Neuron (in vitro differentiated cells): ENCODE measurements at regions not wholly inside any gene's neighbourhood (a gene's known extent, or its start where the extent isn't known, plus 50 kb on each side); places are given as distances from the start of the nearest gene placed in this dataset.
"Not testable (repeated sequence)": the region's sequence is repeated elsewhere in the genome, so short reads cannot be mapped to it uniquely, and the experiment has no call there.

ENCODE experiments used
- H2AFZ ChIP-seq: one replicate; pipeline ENCODE4 v1.6.1; 2013; ENCODE audit warnings: low read depth, mild to moderate bottlenecking, inconsistent platforms, low read length, moderate library complexity
- H3K27me3 ChIP-seq: one replicate; pipeline ENCODE4 v1.6.1; 2013; ENCODE audit warnings: low read length; ENCODE audit not compliant: insufficient read depth
- H3K36me3 ChIP-seq: one replicate; pipeline ENCODE4 v1.6.1; 2013; ENCODE audit warnings: low read length; ENCODE audit not compliant: insufficient read depth
- H3K4me1 ChIP-seq: one replicate; pipeline ENCODE4 v1.6.1; 2013; ENCODE audit warnings: low read length; ENCODE audit not compliant: insufficient read depth
- H3K4me3 ChIP-seq: 2 replicates; pipeline ENCODE4 v1.5.1; 2013; ENCODE audit warnings: mild to moderate bottlenecking, low read length, moderate library complexity
- H3K9me3 ChIP-seq: one replicate; pipeline ENCODE4 v1.6.1; 2013; ENCODE audit warnings: low read length

DNA sequence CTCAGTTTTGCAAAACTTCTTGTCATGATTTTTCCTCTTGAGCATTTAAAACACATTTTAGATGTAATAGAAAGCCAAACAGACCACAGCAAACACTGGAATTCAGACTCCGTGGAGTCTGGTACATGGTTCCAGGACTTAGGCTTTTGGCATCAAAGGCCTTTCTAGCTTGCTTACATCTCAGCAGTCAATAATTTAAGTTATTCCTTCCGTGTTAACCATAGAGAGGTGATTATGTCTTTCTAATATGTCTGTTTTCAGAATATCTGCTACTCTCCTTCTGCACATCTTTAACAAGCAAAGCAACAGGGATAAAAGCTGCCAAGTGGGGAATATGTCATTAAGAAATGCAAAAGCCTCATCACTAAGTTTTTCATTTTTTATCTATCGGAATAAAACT is 171.7 kb upstream of the CRBN start:
- H3K27me3 ChIP-seq: no peaks in the 10 kb centered on the region
- H3K4me1 ChIP-seq: peaks cover 2% of the 10 kb centered on the region
- no peak overlapping the region for H3K4me3 ChIP-seq
- H2AFZ ChIP-seq: no peak overlapping the region
- no peaks in the 10 kb centered on the region for H3K9me3 ChIP-seq
- no peaks in the 10 kb centered on the region for H3K36me3 ChIP-seq

GRCh38 chr3:3347056-3347455 is 167.6 kb upstream of the CRBN start:
- H3K4me3 ChIP-seq, H3K9me3 ChIP-seq, H2AFZ ChIP-seq, H3K36me3 ChIP-seq, H3K4me1 ChIP-seq, H3K27me3 ChIP-seq: not testable (repeated sequence)

- Histone ChIP-seq H2AFZ (no peak overlapping the region), H3K4me1 (peaks cover 6% of the 10 kb centered on the region), H3K9me3 (no peaks in the 10 kb centered on the region), H3K27me3 (no peaks in the 10 kb centered on the region), H3K4me3 (no peak overlapping the region), H3K36me3 (no peaks in the 10 kb centered on the region)
Measured at GRCh38 chr3:3346556-3346955, 167.1 kb upstream of the CRBN start.

- H3K4me1 ChIP-seq: peaks cover 16% of the 10 kb centered on the region
- no peaks in the 10 kb centered on the region for H3K9me3 ChIP-seq
- H3K27me3 ChIP-seq: peaks cover 5% of the 10 kb centered on the region
- no peak overlapping the region for H2AFZ ChIP-seq
- H3K36me3 ChIP-seq: no peaks in the 10 kb centered on the region
- no peak overlapping the region for H3K4me3 ChIP-seq
Measured at GRCh38 chr3:3342141-3342540, 162.7 kb upstream of the CRBN start.

- Histone ChIP-seq H3K36me3 (no peaks in the 10 kb centered on the region), H2AFZ (no peak overlapping the region), H3K4me3 (no peak overlapping the region)
Measured at GRCh38 chr3:3340965-3341895, 161.7 kb upstream of the CRBN start.

GRCh38 chr3:3340526-3340925 is 161.0 kb upstream of the CRBN start:
- Histone ChIP-seq H3K4me1 (peaks cover 10% of the 10 kb centered on the region), H2AFZ (no peak overlapping the region), H3K27me3 (peaks cover 5% of the 10 kb centered on the region), H3K4me3 (no peak overlapping the region), H3K9me3 (no peaks in the 10 kb centered on the region), H3K36me3 (no peaks in the 10 kb centered on the region)

More at GRCh38 chr3:3340965-3341895, 161.7 kb upstream of the CRBN start:
- no peaks in the 10 kb centered on the region for H3K9me3 ChIP-seq
- H3K27me3 ChIP-seq: peaks cover 5% of the 10 kb centered on the region
- peaks cover 14% of the 10 kb centered on the region for H3K4me1 ChIP-seq

DNA sequence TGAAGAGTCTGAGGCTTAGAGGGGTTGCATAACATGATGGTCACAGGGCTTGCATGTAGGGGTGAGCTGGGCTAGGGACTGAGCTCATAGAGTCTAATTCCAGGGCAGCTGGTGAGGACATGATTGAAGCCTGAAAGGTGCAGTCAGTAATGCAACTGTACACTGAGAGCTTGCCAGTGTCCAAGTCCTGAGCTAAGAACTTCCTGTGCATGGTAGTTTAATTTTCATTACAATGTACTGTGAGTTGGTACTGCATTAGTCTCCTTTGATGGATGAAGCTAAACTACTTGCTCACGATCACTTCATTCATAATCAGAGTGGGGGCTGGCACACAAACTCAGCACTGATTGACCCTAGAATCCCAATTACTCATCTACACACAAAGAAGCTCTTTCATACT is 156.4 kb upstream of the CRBN start:
- Histone ChIP-seq H3K36me3 (no peaks in the 10 kb centered on the region), H3K9me3 (no peaks in the 10 kb centered on the region), H3K27me3 (peaks cover 5% of the 10 kb centered on the region), H2AFZ (no peak overlapping the region), H3K4me1 (peaks cover 8% of the 10 kb centered on the region), H3K4me3 (no peak overlapping the region)

DNA sequence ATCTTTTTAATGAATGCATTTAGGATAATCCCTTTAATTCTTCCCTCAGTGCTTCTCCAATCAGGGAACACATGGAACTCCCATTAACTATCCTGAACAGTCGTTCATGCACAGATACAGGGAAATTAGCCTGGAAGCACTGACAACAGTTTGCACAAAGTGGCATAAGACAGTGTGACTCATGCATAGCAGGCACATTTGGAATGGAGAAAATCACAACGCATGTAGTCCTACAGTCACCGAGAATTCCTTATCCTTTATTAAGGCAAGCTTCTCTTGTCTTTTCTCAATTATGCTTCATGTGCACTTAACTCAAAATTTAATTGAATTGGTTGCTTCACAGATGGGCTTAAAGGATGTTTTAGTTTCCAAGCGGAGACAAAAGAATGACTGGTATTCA is 155.0 kb upstream of the CRBN start:
- Histone ChIP-seq H3K9me3 (no peaks in the 10 kb centered on the region), H3K27me3 (peaks cover 5% of the 10 kb centered on the region), H3K36me3 (no peaks in the 10 kb centered on the region), H3K4me3 (no peak overlapping the region), H2AFZ (no peak overlapping the region), H3K4me1 (no peaks in the 10 kb centered on the region)

GRCh38 chr3:3333571-3333970 is 154.1 kb upstream of the CRBN start:
- no peaks in the 10 kb centered on the region for H3K36me3 ChIP-seq
- H2AFZ ChIP-seq: no peak overlapping the region
- H3K9me3 ChIP-seq: no peaks in the 10 kb centered on the region
- no peaks in the 10 kb centered on the region for H3K4me1 ChIP-seq
- peaks cover 5% of the 10 kb centered on the region for H3K27me3 ChIP-seq
- H3K4me3 ChIP-seq: no peak overlapping the region

- Histone ChIP-seq H3K27me3 (no peaks in the 10 kb centered on the region), H3K9me3 (no peaks in the 10 kb centered on the region), H3K4me1 (no peaks in the 10 kb centered on the region), H2AFZ (no peak overlapping the region), H3K36me3 (no peaks in the 10 kb centered on the region), H3K4me3 (no peak overlapping the region)
Measured at GRCh38 chr3:3316521-3316920, 137.0 kb upstream of the CRBN start.

DNA sequence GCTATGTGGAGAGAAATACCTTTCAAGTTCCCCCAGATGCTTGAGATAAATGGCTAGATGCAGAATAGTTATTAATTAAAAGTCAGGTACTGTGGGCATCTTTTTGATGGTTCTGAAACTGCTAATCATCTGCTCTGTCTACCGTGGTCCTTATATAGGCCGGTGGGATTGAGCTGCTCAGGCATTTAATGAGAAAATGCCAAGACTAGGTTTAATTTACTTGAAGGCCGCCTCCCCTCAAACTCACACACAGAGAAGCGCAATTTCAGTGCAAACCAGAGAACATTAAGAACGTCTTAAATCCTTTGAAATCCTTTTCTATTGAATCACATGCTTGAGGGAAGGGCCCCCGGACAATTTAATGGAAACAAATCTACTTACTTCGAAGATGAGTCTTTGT is 136.4 kb upstream of the CRBN start:
- no peaks in the 10 kb centered on the region for H3K36me3 ChIP-seq
- no peak overlapping the region for H3K4me3 ChIP-seq
- no peaks in the 10 kb centered on the region for H3K9me3 ChIP-seq
- H3K4me1 ChIP-seq: no peaks in the 10 kb centered on the region
- H3K27me3 ChIP-seq: no peaks in the 10 kb centered on the region
- no peak overlapping the region for H2AFZ ChIP-seq

DNA sequence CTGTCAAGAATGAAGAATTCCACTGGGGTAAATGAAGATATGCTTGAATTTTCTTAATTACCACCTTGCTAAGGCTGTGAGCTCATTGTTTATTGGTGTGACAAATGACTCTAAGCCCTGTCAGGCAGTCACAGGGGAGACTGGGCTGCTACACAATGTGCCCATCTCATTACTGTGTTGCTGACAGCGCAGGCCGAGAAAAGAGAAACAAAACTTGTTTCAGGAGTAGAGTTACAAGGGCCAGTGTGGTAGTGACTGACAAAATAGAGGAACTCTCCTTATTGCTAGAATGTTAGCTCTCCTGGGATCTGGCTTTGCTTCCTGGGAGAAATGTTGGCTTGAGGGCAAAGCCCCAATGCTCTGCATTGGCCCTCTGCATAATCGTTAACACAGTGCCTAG is 130.4 kb upstream of the CRBN start:
- Histone ChIP-seq H2AFZ (no peak overlapping the region), H3K27me3 (no peaks in the 10 kb centered on the region), H3K36me3 (no peaks in the 10 kb centered on the region), H3K4me3 (no peak overlapping the region), H3K4me1 (peaks cover 9% of the 10 kb centered on the region), H3K9me3 (no peaks in the 10 kb centered on the region)

GRCh38 chr3:3308809-3309208 is 129.3 kb upstream of the CRBN start:
- no peaks in the 10 kb centered on the region for H3K27me3 ChIP-seq
- H2AFZ ChIP-seq: no peak overlapping the region
- H3K9me3 ChIP-seq: no peaks in the 10 kb centered on the region
- H3K4me1 ChIP-seq: peaks cover 9% of the 10 kb centered on the region
- H3K36me3 ChIP-seq: no peaks in the 10 kb centered on the region
- no peak overlapping the region for H3K4me3 ChIP-seq

DNA sequence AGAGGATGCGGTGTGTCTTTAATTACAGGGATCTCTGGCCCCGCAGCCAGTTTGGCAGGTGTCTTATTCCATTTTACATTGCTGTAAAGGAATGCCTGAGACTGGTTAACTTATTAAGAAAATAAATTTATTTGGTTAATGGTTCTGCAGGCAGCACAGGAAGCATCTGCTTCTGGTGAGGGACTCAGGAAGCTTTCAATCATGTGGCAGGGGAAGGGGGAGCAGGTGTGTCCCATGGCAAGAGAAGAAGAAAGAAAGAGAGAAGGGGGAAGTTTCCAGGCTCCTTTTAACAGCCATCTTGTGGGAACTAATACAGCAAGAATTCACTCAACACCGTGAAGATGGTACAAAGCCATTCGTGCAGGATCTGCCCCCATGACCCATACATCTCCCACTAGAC is 128.0 kb upstream of the CRBN start:
- Histone ChIP-seq H3K9me3 (no peaks in the 10 kb centered on the region), H3K27me3 (no peaks in the 10 kb centered on the region), H3K4me1 (peaks cover 9% of the 10 kb centered on the region), H3K36me3 (no peaks in the 10 kb centered on the region), H2AFZ (no peak overlapping the region), H3K4me3 (no peak overlapping the region)
